Sigmoid colon (tissue), 6 donors: ENCODE measurements at regions not wholly inside any gene's neighbourhood (a gene's known extent, or its start where the extent isn't known, plus 50 kb on each side); places are given as distances from the start of the nearest gene placed in this dataset.
"Not testable (repeated sequence)": the region's sequence is repeated elsewhere in the genome, so short reads cannot be mapped to it uniquely, and the experiment has no call there.

Experiments used
- DNase-seq: peaks from one replicate; pipeline ENCODE4 v3.0.0-alpha.2; 2019
- H3K27ac ChIP-seq, 4 donors: fragments of 200-600 bp; sonication (generic); one replicate each; pipeline ENCODE4 v1.5.1; 2016 to 2019; ENCODE audit warnings: mild to moderate bottlenecking in 1 of 4
- H3K27me3 ChIP-seq, 3 donors: fragments of 200-600 bp; sonication (generic); one replicate each; pipeline ENCODE4 v1.5.1; 2019; ENCODE audit warnings: mild to moderate bottlenecking in 1 of 3
- H3K36me3 ChIP-seq, 4 donors: fragments of 200-600 bp; sonication (generic); one replicate each; pipeline ENCODE4 v1.5.1; 2016 to 2019
- H3K4me1 ChIP-seq, 4 donors: fragments of 200-600 bp; sonication (generic); one replicate each; pipeline ENCODE4 v1.5.1; 2017 to 2019
- H3K4me3 ChIP-seq, 4 donors: fragments of 200-600 bp; sonication (generic); one replicate each; pipeline ENCODE4 v1.5.1; 2017 to 2019; ENCODE audit warnings: mild to moderate bottlenecking in 2 of 4, moderate library complexity in 1 of 4
- H3K9me3 ChIP-seq, 4 donors: fragments of 200-600 bp in 3 of 4; sonication (generic) in 3 of 4; one replicate each; pipeline versions ENCODE4 v1.5.1 to v1.6.1; 2013 to 2019
- EP300 ChIP-seq, 4 donors: sonication (generic); formaldehyde crosslinking; IDR thresholded peaks; one replicate each; pipeline ENCODE4 v1.6.1; 2017; ENCODE audit warnings: antibody characterized with exemption in 4 of 4
- POLR2A ChIP-seq, 2 donors: fragments of 450-650 bp; IDR thresholded peaks; one replicate each; pipeline ENCODE4 v1.6.1; 2016; ENCODE audit warnings: antibody characterized with exemption in 2 of 2, mild to moderate bottlenecking in 2 of 2, moderate library complexity in 2 of 2
- POLR2AphosphoS5 ChIP-seq, 4 donors: sonication (generic); formaldehyde crosslinking; IDR thresholded peaks; one replicate each; pipeline ENCODE4 v1.6.1; 2017; ENCODE audit warnings: antibody characterized with exemption in 4 of 4
- WGBS, 2 donors: extraction: QIAGEN DNeasy Blood & Tissue Kit; methylation state at CpG; one replicate each; pipeline ENCODE4 v1.1.7; 2013; 5-methylcytosine and 5-hydroxymethylcytosine counted together
- intact Hi-C: fragments of 100-400 bp; cut with DNase I; formaldehyde crosslinking; loops from one replicate; pipeline ENCODE4 v1.15.1; 2023
- TF ChIP-seq, protein P1 (sequence below), 4 experiments: fragments of 450-650 bp in 3 of 4; fragments of 200-600 bp in 1 of 4; IDR thresholded peaks; one replicate each; pipeline ENCODE4 v1.5.1; 2016 to 2019; ENCODE audit warnings: antibody characterized with exemption in 4 of 4, mild to moderate bottlenecking in 3 of 4, moderate library complexity in 2 of 4
- donor health status: healthy with polysubstance abuse.
- donor health status: healthy.

DNA sequence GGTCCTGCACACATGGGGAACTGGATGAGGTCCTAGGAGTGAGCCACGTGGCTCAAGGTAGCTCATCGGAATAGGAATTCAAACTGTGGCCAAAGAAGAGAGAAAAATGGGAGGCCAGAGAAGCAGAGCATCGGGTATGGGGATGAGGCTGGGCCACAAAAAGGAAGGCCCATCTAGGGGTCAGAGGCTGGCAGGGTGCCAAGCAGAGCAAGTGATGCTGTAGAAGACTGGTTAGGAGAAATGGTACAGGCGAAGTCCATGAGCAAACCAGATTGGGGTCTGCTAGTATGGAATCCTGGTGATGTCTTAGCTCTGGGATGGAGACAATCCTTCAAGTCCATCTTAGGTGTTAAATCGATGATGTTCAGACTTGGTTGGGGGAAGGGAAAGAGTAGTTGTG is 68.0 kb downstream of the TEX35 start:
- 81 to 89% methylated on average over 5 of the region's 5 CpGs for WGBS, 2 donors
- Histone ChIP-seq H3K27ac (no peak overlapping the region), H3K9me3 (no peaks in the 10 kb centered on the region), H3K4me3 (no peak overlapping the region), H3K4me1 (peaks cover 0 to 3% (median 0%) of the 10 kb centered on the region in 4 donors), H3K36me3 (no peaks in the 10 kb centered on the region), H3K27me3 (no peaks in the 10 kb centered on the region)
- DNase-seq, result no peak
- TF ChIP-seq, protein P1, sequence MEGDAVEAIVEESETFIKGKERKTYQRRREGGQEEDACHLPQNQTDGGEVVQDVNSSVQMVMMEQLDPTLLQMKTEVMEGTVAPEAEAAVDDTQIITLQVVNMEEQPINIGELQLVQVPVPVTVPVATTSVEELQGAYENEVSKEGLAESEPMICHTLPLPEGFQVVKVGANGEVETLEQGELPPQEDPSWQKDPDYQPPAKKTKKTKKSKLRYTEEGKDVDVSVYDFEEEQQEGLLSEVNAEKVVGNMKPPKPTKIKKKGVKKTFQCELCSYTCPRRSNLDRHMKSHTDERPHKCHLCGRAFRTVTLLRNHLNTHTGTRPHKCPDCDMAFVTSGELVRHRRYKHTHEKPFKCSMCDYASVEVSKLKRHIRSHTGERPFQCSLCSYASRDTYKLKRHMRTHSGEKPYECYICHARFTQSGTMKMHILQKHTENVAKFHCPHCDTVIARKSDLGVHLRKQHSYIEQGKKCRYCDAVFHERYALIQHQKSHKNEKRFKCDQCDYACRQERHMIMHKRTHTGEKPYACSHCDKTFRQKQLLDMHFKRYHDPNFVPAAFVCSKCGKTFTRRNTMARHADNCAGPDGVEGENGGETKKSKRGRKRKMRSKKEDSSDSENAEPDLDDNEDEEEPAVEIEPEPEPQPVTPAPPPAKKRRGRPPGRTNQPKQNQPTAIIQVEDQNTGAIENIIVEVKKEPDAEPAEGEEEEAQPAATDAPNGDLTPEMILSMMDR (IDR thresholded peaks at IDR 0.05), result no peak
- TF ChIP-seq POLR2AphosphoS5 (IDR thresholded peaks at IDR 0.05), result no peak
- no peak for TF ChIP-seq EP300 (IDR thresholded peaks at IDR 0.05)
- no peak for TF ChIP-seq POLR2A (IDR thresholded peaks at IDR 0.05)
- intact Hi-C loops, result no loop called here

DNA sequence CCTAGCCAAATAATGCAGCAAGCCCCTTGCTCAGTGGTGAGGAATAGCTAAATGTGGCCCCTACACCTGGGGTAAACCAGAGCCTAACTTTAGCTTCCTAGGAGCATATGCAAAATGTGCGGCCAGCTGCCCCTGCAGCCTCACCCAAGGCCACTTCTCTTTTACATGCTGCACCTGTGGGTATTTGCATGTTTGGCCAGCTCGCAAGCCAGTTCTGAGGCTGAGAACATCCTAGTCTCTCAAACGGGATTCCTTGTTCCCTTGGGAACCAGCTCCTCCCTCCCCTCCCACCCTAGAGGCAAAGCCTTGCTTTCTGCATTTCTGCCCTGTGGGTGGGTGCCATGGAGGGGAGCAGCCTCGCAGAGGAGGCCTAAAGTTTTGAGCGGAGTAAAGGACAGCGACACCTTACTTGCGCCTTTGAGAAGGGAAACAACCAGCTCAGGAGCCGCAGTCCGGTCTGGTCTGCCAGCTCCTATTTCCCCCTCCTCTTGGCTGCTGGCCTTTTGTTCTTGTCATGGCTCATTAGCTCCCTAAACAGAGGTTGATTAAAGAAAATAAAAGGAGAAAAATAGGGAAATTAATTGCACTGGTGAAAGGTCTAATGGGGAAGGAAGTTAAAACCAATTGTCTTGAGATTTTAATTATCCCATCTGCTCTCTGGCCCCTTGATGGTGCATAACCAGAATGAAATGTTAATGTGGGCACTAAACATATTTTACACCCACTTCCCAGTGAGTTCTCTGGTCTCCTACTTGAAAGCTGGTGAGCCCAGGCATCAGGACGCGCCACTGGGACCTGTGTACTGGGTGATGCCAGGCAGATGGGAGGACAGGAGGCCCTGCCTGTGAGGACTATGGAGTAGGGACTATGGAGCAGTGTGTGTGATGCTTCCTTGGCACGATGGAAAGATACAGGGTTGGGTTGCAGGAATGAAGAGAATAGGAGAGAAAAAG is 68.7 kb downstream of the TEX35 start:
- Histone ChIP-seq H3K27me3 (no peaks in the 10 kb centered on the region), H3K4me1 (no peaks in the 10 kb centered on the region), H3K27ac (no peak overlapping the region), H3K9me3 (no peaks in the 10 kb centered on the region), H3K4me3 (no peak overlapping the region), H3K36me3 (no peaks in the 10 kb centered on the region)
- WGBS, 2 donors, result 70 to 82% methylated on average over 12 of the region's 12 CpGs
- DNase-seq, result no peak
- TF ChIP-seq EP300 (IDR thresholded peaks at IDR 0.05) (no peak), POLR2AphosphoS5 (IDR thresholded peaks at IDR 0.05) (no peak), POLR2A (IDR thresholded peaks at IDR 0.05) (no peak)
- TF ChIP-seq, protein P1 (IDR thresholded peaks at IDR 0.05), result no peak
- intact Hi-C loops, result no loop called here

DNA sequence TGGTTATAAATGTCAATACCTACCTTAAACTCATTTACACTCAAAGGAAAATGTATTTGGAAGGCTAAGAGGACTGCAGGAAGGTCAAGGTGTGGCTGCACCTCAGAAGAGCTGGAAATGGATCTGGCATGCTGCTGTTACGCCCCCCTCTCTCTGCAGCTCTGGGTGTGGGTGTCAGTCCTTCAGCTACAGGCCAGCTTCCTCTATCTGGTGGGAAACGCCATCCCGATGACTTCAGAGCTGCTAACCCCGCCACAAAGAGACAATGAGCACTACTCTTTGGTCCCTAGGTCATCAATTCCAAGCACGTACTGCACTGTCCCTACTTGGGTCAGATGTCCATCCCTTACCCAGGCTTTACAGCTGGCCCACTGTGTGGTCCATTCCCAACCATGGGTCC is 74.2 kb downstream of the TEX35 start:
- intact Hi-C loops, result no loop called here
- no peaks in the 10 kb centered on the region for H3K9me3 ChIP-seq
- WGBS, 2 donors, result 95 to 97% methylated on average over 5 of the region's 5 CpGs
- no peak for DNase-seq
- TF ChIP-seq, protein P1 (IDR thresholded peaks at IDR 0.05), result no peak
- TF ChIP-seq POLR2A (IDR thresholded peaks at IDR 0.05), result no peak
- no peak for TF ChIP-seq POLR2AphosphoS5 (IDR thresholded peaks at IDR 0.05)
- TF ChIP-seq EP300 (IDR thresholded peaks at IDR 0.05), result no peak
- no peaks in the 10 kb centered on the region for H3K27me3 ChIP-seq
- H3K4me1 ChIP-seq, result no peaks in the 10 kb centered on the region
- H3K36me3 ChIP-seq, result no peaks in the 10 kb centered on the region
- H3K27ac ChIP-seq, result no peak overlapping the region
- H3K4me3 ChIP-seq, result no peak overlapping the region

DNA sequence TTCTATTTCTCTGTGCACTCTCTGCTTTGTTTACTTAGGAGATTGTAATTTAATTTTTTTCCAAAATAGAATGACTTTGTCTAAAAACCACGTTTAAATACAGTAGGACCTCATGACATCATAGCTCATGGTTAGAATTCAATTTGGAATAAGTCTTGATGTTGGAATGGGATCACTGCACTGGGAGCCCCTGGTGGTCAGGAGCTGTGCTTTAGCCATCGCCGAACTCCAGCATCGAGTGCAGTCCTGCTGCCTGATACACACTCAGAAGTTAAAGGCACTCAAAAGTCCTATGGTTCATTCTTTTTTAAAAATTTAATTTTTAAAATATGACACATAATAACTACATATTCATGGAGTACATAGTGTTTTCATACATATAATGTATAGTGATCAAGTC is 75.1 kb downstream of the TEX35 start:
- Histone ChIP-seq H3K4me1 (no peaks in the 10 kb centered on the region), H3K4me3 (no peak overlapping the region), H3K27ac (no peak overlapping the region), H3K9me3 (no peaks in the 10 kb centered on the region), H3K27me3 (no peaks in the 10 kb centered on the region), H3K36me3 (no peaks in the 10 kb centered on the region)
- no peak for DNase-seq
- 76 to 82% methylated on average over 4 of the region's 4 CpGs for WGBS, 2 donors
- intact Hi-C loops, result no loop called here
- TF ChIP-seq EP300 (IDR thresholded peaks at IDR 0.05) (no peak), POLR2AphosphoS5 (IDR thresholded peaks at IDR 0.05) (no peak)
- TF ChIP-seq, protein P1 (IDR thresholded peaks at IDR 0.05), result no peak

DNA sequence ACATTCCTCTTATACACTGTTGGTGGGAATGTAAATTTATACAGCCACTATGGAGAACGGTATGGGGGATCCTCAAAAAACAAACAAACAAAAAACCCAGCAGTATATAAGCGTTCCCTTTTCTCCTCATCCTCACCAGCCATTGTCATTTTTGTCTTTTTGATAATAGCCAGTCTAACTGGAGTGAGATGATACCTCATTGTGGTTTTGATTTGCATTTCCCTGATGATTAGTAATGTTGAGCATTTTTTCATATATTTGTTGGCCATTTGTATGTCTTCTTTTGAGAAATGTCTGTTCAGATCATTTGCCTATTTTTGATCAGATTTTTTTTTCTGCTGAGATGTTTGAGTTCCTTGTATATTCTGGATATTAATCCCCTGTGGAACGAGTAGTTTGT is 76.1 kb downstream of the TEX35 start:
- H3K4me3 ChIP-seq, intact Hi-C loops, H3K4me1 ChIP-seq, H3K36me3 ChIP-seq, H3K9me3 ChIP-seq, DNase-seq, H3K27me3 ChIP-seq, H3K27ac ChIP-seq: not testable (repeated sequence)
- WGBS, 2 donors, result 76 to 82% methylated on average over 3 of the region's 3 CpGs

DNA sequence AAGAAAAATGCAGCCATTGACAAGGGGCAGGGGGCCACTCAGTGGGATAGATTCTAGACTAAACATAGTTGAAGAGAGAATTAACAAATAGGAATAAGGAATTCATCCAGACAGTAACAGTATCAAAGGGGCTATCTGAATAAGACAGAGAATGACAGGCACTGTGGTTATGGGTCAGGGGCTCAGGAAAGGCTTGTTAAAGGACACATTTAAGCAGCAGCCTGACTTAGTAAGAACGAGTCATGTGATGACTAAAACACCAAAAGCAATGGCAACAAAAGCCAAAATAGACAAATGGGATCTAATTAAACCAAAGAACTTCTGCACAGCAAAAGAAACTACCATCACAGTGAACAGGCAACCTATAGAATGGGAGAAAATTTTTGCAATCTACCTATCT is 78.9 kb downstream of the TEX35 start:
- intact Hi-C loops, H3K4me3 ChIP-seq, H3K27ac ChIP-seq, H3K27me3 ChIP-seq, H3K9me3 ChIP-seq, DNase-seq, H3K4me1 ChIP-seq, H3K36me3 ChIP-seq: not testable (repeated sequence)
- 86 to 93% methylated on average over 1 of the region's 1 CpG for WGBS, 2 donors
